NCI-H226 (cell line): ENCODE measurements at regions not wholly inside any gene's neighbourhood (a gene's known extent, or its start where the extent isn't known, plus 50 kb on each side); places are given as distances from the start of the nearest gene placed in this dataset.
"Not testable (repeated sequence)": the region's sequence is repeated elsewhere in the genome, so short reads cannot be mapped to it uniquely, and the experiment has no call there.

Source experiments
- DNase-seq: peaks from one replicate; pipeline ENCODE4 v3.0.0-alpha.2; 2015

DNA sequence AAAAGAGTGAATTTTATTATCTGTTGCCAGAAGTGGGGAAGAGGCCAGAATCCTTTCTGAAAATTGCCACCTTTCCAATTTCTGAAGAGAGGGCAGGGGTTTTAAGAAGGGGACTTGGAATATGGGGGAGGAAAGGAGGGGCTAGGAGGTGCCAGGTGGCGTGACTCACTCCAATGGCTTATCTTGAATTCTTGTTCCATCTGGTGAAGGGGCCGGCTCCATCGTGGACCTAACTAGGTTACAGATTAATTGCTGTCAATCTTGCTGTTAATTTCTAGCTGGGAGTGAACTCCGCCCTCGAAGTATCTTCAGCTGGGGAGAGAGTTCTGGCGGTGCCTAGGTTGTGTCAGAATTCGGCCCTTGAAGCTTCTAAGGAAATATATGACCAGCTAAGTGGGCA is 138.7 kb downstream of the YTHDC2 start:
- DNase-seq: no peak

DNA sequence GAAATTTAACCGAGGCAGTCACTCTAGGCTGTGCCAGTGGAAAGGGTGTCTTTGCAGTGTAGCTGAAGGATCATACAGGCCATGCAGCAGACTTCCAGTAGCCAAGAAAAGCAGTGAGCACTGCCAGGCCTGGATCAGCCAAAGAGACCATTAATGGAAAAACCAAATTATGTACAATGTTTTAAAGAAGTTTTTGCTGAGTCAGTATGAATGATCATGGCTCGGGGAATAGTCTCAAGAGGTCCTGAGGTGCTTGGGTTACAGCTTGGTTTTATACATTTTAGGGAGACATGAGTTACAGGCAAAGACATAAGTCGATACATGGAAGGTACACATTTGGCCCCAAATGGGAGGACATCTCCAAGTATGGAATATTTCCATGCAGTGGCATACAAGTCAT is 141.3 kb downstream of the YTHDC2 start:
- DNase-seq: no peak

DNA sequence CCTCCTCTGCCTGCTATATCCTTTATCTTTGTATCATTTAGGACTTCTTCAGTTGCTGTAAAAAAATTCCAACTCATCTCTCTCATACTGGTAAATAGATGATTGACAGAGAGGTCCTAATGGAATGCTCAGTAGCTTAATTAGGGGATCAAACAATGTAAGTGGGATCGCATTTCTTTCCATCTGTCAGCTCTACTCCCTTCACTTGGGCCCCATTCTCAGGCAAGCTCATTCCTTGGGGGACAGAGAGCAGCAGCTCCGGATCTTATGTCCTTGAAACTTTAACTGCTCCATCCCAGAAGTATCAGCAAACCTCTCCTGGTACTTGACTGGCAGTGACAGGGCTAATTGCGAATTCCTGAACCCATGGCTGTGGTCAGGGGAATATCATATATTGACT is 146.7 kb downstream of the YTHDC2 start:
- no peak for DNase-seq

DNA sequence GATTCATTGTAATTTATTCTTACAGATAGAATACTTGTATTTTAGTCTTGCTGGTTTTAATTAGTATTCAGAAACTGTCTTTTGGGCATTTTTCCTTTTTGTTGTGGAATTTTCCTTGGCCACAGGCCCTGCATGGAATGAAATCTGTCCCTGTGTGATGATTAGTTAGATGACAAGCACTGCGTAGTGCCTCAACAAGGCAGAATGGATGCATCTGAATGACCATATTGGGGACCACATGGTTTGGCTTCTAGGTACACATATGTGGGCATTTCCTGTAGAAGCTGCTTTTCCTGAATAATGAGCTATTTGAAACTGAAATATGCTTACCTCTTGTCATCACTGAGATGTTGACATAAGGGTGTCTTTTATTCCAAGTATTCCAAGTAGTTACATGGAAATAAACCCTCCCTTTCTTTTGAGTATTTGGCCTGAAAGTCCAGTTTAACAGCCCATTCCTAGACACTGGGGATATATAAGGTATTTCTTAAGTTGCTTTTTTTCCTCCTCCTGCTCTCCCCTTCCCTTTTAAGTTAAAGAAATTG is 147.3 kb downstream of the YTHDC2 start:
- DNase-seq: no peak

DNA sequence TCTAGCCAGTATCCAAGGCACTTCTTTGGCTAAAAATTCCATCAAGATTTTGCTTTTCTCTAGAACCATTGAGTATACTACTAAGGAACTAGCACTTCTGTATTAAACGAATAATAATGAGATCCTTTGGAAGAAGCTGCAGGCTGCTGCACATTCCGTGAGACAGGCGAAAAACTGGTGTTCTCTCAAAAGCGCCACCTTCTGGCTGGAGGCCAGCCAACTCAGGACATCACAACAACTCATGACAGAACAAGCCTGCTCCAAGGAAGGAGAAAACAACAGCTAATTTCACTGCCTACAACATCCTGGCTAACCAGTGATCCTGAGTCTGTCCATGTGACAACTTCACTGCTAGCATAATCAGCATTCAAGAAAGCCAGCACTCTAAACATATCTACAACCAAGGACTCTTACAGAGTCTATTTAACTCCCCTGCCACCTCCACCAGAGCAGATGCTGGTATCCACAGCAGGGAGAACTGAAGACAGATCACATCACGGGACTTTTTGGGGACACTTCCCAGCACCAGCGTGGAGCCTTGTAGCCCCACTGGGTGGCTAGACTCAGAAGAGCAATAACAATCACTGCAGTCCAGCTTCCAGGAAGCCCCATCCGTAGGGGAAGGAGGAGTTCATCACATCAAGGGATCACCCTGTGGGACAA is 150.5 kb downstream of the YTHDC2 start:
- no peak for DNase-seq

DNA sequence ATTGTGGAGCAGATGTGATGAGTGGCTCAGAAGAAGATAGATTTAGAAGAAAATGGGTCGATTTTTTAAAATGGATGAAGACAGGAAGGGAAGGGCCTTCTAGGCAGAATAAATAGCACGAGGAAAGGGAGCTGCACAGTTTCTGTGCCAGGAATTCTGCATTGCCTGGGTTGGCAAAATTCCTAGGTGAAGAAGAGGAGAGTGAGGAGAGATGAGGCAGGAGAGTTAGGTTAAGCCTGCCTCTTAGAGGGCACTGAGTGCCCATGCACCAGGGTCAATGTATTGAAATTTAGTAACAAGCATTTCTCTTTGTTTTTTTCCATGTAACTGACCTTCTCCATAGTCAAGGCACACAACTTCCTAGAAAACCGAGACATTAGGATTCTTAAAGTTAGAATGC is 159.5 kb downstream of the YTHDC2 start:
- no peak for DNase-seq

DNA sequence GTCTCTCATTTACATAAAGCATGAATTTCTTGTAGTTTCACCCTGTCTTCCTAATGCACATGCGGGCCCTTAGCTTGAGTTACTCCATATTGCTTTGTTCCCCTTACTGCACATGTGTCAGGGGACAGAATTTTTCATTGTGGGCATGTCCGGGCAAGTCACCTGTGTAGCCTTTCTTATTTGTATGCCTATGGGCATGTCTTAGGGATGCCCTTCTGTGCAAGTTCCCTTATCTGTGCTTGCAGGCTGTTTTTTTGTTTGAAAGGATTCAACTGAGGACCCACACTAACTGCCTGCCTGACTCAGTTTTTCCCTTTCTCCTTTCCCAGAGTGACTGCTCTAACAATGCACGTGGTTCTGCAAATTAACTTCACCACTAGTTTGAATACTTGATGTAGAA is 161.7 kb downstream of the YTHDC2 start:
- DNase-seq: no peak

DNA sequence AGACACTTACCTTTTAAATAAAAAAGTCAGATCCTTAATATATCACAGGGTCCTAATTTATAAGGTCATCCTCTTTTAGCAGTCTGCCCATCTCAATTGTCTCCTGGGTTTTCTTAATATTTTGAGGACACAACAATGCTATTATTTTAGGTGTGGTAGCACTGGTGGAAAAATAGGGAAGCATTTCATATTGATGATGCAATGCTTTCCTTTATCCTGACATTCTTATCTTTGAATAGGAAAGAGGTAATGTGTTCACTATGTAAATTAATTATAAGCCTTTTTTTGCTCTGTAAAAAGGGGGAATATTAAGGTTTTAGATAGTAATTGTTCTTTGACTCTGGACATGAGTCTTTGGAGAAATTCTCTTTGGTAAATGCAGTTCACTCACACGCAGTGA is 164.7 kb downstream of the YTHDC2 start:
- no peak for DNase-seq

DNA sequence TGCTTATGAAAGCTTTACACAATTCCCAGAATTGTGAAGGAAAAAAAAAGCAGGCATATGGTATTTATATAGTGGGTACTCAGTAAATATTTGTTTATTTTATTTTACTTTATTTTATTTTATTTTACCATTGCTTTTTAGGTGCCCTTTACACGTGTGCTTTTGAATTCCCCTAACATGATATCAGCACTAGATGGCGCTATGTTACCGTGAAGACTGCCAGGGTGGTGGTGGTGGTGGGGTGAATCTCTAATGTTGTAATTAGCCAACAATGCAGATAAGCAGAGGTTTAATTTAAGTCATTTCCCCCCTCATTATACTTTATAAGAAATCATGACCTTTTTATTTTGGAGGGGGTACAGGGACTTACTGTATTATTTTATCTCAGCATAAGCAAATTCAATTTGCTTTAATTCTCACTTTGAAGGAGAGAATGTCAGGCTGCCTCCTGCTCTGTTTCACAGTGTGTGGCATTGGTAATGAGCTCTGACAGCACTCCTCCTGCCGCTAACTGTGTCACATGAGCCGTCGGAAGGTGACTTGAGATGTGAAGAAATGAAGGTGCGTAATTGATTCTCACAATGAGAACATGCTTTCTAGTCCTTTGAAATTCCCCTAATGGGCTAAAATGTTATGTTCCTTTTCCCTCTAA is 165.6 kb downstream of the YTHDC2 start:
- DNase-seq: peak; percentile 22

DNA sequence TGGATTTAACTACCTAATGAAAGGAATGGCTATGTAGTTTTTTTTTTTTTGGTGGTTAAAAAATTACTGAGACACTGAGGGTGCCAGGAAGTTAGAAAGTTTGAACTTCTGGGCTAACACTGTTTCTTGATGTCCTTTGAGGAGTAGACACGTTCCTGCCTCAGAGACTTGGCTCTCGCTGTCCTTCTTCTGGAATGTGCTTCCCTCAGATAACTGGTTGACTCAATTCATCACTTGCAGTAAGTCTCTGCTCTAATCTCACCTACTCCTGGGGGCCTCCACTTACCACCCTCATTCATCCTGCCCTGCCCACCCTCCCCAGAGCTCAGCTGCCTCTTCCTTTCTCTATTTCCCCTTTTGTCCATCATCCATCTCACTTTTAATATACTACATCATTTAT is 167.0 kb downstream of the YTHDC2 start:
- no peak for DNase-seq

DNA sequence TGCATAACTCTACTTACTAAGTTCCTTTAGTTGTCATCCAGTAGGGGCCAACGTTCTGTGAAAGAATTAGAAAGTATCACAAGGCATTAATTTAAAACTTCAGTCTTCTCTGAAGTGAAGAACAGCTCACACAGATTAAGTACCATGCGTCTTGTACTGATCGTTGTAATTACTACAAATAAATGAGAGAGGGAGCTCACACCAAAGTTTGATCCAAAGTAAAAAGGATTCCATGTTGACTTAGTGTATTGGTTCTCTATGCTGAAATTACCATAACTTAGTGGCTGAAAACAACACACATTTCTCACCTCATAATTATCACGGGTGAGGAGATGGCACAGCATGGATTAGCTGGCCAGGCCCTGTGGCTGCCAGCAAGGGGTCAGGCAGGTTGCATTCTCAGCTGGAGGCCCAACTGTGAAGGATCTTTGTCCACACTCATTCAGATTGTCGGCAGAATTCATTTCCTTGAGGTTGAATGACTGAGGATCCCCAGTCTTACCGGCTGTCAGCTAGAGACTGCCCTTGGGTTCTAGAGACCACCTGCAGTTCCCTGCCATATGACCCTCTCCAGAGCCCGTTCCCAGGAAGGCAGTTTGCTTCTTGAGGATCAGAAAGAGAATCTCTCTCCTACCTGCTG is 169.1 kb downstream of the YTHDC2 start:
- DNase-seq: peak; percentile 10

DNA sequence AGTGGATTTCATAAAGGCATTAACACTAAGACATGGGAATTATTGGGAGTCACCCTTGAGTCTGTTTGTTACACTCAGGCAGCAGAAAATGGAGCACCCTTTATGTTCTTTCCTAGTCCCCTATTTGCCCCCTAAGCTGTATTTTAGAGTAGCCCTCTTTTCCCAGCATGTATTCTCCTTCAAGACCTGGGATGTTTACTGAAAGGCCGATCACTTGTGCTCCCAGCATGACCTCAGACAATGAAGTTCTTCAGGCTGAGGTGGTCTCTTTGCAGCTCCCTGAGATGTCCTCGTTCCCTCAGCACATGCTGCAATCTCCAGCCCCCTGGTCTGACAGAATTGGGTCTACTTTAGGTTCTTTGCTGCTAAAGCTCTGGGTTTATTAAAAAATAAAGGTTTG is 169.7 kb downstream of the YTHDC2 start:
- DNase-seq: no peak

DNA sequence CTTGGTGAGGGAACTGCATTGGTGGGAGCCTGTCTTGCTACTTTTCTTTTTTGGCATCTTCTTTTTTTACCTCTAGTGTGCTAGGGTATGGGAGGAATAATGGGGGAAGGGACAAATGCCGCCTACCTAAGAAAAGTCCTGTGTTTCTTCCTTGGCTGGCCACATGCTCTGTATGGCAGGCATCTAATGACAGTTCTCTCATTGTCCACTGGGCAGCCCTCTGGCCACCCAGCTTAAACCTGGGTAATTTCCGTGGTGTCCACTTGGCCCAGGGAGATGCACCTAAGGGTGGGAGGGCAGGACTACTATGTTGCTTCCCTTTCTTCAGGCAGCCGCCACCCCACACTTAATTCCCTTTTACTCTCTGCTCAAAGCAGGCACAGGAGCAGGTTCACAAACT is 173.1 kb downstream of the YTHDC2 start:
- DNase-seq: no peak

DNA sequence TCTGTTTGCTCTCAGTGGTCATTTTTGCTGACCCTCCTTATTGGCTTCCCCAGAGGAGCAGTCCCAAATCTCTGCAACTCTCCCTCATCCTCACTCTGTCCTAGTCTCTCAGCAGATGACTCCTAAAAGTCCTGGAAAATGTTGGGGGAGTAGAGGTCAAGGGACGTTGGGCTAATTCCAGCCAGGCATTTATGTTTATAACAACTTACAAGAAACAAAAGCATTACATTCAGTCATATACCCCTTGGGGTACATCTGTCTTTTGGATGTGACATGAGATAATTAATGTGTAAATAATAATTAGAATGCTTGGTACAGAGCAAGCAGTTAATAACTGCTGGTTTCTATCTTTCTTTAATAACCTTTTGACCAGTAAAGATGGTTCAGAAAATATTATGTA is 176.2 kb downstream of the YTHDC2 start:
- DNase-seq: no peak

DNA sequence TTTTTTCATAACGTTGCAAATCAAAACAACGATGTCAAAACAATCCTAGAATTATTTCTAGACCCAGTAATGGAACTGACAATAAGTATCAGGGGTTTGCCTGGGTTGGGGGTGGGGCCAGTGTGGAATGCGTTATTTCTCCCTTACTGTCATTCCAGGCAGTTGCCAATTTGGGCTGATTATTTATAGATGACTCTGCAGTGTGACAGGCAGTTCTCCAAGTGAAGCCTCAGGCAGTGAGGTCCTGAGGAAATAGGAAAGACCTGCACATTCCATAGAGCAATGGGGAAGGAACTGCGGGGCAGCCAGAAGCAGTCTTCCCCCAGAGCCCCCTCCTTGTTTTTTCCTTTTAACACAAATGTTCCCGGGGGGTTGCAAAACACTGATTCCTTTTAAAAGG is 179.0 kb downstream of the YTHDC2 start:
- no peak for DNase-seq

DNA sequence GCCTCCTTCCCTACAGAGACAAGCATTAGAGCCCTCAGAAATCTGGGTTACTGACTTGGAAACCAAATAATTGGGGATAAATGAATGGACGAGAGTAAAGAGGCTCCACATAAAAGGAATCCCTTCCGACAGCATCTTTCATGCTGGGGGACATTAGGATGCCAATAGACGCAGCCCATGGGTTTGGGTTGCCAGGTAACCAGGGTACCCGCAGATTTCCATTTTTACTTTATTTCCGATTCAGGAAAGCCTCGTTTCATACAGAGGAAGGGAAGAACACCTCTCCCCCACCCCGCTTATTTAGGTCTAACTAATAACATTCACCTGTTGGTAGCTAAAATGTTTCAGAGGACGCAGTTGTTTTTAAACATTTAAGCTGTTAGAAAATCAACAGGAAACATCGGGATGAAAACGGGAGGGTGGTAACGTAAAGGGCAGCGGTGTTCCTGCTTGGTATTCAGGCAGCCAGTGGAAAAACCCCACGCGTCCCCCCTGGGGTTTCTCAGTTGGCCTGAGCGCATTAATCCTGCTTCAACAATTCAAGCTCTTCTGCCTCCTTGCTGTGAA is 179.5 kb downstream of the YTHDC2 start:
- DNase-seq: no peak

DNA sequence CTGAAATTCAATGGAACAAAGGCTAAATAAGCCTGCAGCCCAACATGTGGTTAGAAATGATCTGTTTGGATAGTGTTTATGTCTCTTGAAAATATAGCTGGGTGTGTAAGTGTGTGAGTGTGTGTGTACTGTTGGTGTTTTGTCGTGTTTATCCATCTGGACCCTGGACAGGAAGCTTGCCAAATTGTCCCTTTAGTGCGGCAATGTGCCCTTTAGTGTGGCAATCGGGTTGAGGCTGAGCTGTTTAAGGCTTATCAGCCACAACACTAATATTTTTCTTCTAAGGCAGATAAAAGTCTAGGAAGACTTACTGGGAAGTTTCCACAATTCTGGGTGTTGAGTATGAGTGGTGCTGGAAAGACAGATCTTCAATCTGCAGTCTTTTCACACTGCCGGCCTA is 180.2 kb downstream of the YTHDC2 start:
- no peak for DNase-seq

DNA sequence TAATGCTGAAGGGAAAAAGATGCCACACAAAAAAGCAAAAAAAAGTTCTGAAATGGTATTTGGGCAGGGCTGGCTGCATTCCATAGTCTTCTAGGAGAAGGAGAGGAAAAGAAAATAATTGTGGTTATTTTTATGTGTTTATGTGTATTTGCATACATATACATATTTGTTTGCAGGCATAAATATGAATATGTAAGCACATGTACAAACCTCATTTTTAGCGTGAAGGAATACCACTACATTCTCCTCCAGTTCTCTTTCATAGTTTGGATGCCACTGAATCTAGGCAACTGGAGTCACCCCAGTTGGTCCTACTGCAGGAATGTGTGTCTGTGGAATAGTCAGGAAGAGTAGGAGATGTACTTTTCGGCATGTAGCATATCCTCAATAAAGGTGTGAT is 181.1 kb downstream of the YTHDC2 start:
- DNase-seq: no peak

DNA sequence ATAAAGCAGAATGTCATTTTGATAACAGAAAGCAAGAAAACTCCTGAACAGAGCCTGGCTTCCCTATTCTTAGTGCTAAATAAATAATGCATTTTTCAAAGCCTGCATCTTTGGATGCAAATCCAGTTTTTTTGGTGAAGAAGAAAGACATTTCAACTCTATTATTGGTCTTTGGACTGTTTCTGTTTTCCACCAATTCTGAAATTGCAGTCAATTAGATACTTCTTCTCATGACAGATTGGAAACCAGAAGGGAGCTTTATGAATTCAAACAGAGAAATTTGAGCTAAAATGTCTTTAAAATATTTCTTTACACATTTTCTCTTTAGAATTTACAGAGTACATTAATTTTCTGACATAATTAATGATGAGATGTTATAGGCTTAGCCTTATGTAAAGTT is 189.8 kb downstream of the YTHDC2 start:
- no peak for DNase-seq

DNA sequence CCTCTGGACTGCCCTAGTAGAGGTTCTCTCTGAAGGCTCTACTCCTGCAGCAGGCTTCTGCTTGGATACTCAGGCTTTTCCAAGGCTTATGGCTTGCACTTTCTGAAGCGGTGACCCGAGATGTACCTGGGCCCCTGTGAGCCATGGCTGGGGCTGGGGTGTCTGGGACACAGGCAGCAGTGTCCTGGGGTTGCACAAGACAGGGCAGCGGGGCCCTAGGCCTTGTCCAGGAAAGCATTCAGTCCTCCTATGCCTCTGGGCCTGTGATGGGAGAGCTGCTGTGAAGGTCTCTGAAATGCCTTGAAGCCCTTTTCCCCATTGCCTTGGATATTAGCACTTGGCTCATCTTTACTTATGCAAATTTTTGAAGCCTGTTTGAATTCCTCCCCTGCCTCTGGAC is 192.2 kb downstream of the YTHDC2 start:
- DNase-seq: no peak

DNA sequence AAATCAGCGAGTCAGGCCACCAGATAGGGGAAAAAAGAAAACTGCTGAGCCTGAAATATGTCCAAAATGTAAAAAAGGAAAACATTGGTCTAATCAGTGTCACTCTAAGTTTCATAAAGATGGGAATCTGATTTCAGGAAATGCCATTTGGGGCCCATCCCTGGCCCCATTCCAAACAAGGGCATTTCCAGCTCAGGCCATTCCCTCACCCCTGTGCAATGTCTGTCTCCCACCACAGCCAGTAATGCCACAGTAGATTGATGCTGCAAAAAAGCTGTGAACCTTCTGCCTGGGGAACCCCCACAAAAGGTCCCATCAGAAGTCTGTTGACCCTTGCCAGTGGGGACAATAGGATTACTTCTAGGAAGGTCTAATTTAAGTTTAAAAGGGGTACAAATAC is 199.6 kb downstream of the YTHDC2 start:
- no peak for DNase-seq

DNA sequence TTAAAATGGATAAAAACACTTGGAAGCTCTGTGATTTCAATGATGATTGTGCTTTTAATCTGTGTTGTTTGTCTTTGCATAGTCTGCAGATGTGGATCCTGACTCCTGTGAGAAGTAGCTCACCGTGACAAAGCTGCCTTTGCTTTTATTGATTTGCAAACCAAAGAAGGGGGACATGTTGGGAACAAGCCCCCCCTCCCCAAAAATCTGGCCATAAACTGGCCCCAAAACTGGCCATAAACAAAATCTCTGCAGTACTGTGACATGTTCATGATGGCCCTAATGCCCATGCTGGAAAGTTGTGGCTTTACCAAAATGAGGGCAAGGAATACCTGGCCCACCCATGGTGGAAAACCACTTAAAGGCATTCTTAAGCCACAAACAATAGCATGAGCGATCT is 202.4 kb downstream of the YTHDC2 start:
- DNase-seq: not testable (repeated sequence)

DNA sequence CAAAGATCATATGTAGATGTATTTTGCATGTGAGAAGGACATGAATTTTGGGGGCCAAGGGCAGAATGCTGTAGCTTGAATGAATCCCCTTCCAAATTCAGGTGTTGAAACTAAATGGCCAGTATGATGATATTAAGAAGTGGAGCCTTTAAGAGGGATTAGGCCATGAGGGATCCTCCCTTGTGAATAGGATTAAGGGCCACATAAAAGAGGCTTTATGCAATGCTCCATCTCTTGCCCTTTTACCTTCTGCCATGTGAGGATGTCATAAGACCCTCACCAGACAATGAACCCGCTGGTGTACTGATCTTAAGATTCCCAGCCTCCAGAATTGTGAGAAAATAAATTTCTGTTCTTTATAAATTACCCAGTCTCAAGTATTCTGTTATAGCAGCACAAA is 206.1 kb downstream of the YTHDC2 start:
- DNase-seq: no peak

DNA sequence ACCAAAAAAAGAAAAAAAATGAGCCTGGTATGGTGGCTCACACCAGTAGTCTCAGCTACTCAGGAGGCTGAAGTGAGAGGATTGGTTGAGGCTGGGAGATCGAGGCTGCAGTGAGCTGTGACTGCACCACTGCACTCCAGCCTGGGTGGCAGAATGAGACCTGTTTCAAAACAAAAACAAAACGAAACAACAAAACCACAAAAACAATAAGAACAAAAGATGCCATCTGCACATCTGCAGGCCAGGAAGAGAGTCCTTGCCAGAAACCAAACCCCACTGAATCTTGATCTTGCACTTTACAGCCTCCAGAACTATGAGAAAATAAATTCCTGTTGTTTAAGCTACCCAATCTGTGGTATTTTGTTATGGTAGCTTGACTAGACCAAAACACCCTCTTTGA is 207.7 kb downstream of the YTHDC2 start:
- no peak for DNase-seq
